ENCODE measurements at regions not wholly inside any gene's neighbourhood (a gene's known extent, or its start where the extent isn't known, plus 50 kb on each side); places are given as distances from the start of the nearest gene placed in this dataset.

DNA sequence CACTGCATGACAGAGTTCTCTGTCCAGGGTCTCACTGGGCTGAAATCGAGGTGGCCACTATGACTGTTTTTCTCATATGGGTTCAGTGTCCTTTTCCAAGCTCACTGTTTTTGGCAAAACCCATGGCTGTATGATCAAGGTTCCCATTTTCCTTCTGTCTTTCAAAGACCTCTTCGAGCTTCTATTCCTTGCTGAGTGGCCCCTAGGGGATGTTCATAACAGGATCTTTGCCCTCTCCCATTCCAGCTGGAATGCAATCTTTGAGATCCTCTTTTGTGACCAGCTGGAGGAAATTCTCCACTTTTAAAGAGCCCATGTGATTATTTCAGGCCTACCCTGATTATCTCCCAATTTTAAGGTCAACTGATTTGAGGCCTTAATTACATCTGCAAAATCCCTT, 572.5 kb upstream of the SLC10A2 start:
- Histone ChIP-seq H2AFZ (ENCODE audit: low read length) (no peak overlapping the region), H3K4me1 (ENCODE audit: insufficient read depth, low read length) (no peaks in the 10 kb centered on the region), H3K27me3 (ENCODE audit: low read length) (0 out of 2 replicates have a peak, but pooled peaks cover 5% of the 10 kb centered on the region), H4K20me1 (ENCODE audit: low read length) (no peaks in the 10 kb centered on the region), H3K36me3 (ENCODE audit: low read depth, low read length) (no peaks in the 10 kb centered on the region), H3K9me3 (ENCODE audit: low read length) (no peaks in the 10 kb centered on the region), H3K79me2 (ENCODE audit: low read length) (no peaks in the 10 kb centered on the region), H3K9ac (ENCODE audit: low read length) (no peak overlapping the region), H3F3A (ENCODE audit: low read length, unreplicated experiment) (no peaks in the 10 kb centered on the region), H3K4me2 (ENCODE audit: low read length) (no peak overlapping the region), H3K4me3 (ENCODE audit: low read length) (no peak overlapping the region), H3K27ac (ENCODE audit: low read length) (no peak overlapping the region), H3K9me2 (replicated peaks; ENCODE audit: low read length) (no peaks in the 10 kb centered on the region)
- POLR2A ChIA-PET (ENCODE audit: unreplicated experiment) = no interaction called here
- TF ChIP-seq EZH2phosphoT487 (IDR thresholded peaks at IDR 0.05; ENCODE audit: borderline replicate concordance, low read length) (no peak), EZH2 (IDR thresholded peaks at IDR 0.05; ENCODE audit: low read length, unreplicated experiment) (no peak)
- TF ChIP-seq, protein P1, sequence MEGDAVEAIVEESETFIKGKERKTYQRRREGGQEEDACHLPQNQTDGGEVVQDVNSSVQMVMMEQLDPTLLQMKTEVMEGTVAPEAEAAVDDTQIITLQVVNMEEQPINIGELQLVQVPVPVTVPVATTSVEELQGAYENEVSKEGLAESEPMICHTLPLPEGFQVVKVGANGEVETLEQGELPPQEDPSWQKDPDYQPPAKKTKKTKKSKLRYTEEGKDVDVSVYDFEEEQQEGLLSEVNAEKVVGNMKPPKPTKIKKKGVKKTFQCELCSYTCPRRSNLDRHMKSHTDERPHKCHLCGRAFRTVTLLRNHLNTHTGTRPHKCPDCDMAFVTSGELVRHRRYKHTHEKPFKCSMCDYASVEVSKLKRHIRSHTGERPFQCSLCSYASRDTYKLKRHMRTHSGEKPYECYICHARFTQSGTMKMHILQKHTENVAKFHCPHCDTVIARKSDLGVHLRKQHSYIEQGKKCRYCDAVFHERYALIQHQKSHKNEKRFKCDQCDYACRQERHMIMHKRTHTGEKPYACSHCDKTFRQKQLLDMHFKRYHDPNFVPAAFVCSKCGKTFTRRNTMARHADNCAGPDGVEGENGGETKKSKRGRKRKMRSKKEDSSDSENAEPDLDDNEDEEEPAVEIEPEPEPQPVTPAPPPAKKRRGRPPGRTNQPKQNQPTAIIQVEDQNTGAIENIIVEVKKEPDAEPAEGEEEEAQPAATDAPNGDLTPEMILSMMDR (conservative IDR thresholded peaks at IDR 0.05; ENCODE audit: low read depth, low read length) = no peak
- BruUV-seq (replicated peaks) = no TSS peak
- intact Hi-C loops (cut with micrococcal nuclease) = no loop called here
- DNase-seq (no peak), ATAC-seq (no peak)
- CTCF ChIA-PET = no interaction called here

DNA sequence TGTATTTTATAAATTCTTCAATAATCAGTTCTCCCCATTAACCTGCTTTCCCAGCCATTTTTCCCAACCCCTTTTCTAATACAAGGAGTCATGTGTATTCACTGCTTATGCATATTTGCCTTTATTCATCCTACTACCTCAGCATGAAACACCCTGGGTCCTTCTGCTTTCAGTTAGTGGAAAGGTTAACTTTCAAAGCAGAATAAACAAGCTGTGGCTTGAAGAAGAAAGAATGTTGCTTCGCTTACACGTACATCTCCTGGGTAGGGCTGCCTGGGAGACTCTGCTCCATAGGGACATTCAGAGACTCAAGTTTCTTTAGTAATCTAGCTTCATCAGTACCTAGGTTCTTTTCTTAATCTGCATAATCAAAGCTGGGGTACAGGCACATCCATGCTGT, 567.8 kb upstream of the SLC10A2 start:
- H3K79me2 ChIP-seq (ENCODE audit: low read length) = no peaks in the 10 kb centered on the region
- no TSS peak for BruUV-seq (replicated peaks)
- no peak overlapping the region for H2AFZ ChIP-seq (ENCODE audit: low read length)
- no peak overlapping the region for H3K27ac ChIP-seq (ENCODE audit: low read length)
- no peaks in the 10 kb centered on the region for H3F3A ChIP-seq (ENCODE audit: low read length, unreplicated experiment)
- H3K36me3 ChIP-seq (ENCODE audit: low read depth, low read length) = no peaks in the 10 kb centered on the region
- H3K9me2 ChIP-seq (replicated peaks; ENCODE audit: low read length) = no peaks in the 10 kb centered on the region
- TF ChIP-seq, protein P1 (conservative IDR thresholded peaks at IDR 0.05; ENCODE audit: low read depth, low read length) = no peak
- TF ChIP-seq EZH2 (IDR thresholded peaks at IDR 0.05; ENCODE audit: low read length, unreplicated experiment) (no peak), EZH2phosphoT487 (IDR thresholded peaks at IDR 0.05; ENCODE audit: borderline replicate concordance, low read length) (no peak)
- no peaks in the 10 kb centered on the region for H4K20me1 ChIP-seq (ENCODE audit: low read length)
- no peak for DNase-seq
- H3K4me3 ChIP-seq (ENCODE audit: low read length) = no peak overlapping the region
- H3K9me3 ChIP-seq (ENCODE audit: low read length) = no peaks in the 10 kb centered on the region
- ChIA-PET CTCF (no interaction called here), POLR2A (ENCODE audit: unreplicated experiment) (no interaction called here)
- no peak overlapping the region for H3K9ac ChIP-seq (ENCODE audit: low read length)
- no peaks in the 10 kb centered on the region for H3K4me1 ChIP-seq (ENCODE audit: insufficient read depth, low read length)
- H3K27me3 ChIP-seq (ENCODE audit: low read length) = 0 out of 2 replicates have a peak, but pooled peaks cover 5% of the 10 kb centered on the region
- intact Hi-C loops (cut with micrococcal nuclease) = no loop called here
- no peak for ATAC-seq
- no peak overlapping the region for H3K4me2 ChIP-seq (ENCODE audit: low read length)

DNA sequence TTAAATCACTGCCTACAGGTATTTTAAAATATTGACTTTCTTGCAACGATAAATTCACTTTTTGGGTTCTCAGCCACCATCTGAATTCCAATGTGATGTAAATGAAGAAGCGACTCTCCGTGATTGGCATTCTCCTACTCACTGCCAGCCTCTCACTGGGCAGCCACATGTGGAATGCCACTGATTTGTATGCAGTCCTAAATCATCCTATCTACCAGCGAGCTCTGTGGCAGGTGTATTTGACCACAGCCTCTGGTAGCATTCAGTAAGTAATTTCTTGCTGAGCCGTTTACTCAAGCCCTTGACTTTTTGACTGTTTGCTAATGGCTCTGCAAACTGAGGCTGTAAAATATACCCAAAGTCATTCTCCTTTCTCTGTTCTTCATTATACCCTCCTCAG, 559.0 kb upstream of the SLC10A2 start:
- Histone ChIP-seq H3K79me2 (ENCODE audit: low read length) (no peaks in the 10 kb centered on the region), H3K27ac (ENCODE audit: low read length) (no peak overlapping the region), H3K27me3 (ENCODE audit: low read length) (no peaks in the 10 kb centered on the region), H4K20me1 (ENCODE audit: low read length) (no peaks in the 10 kb centered on the region), H3K4me2 (ENCODE audit: low read length) (no peak overlapping the region), H3K4me1 (ENCODE audit: insufficient read depth, low read length) (no peaks in the 10 kb centered on the region), H2AFZ (ENCODE audit: low read length) (no peak overlapping the region), H3K9ac (ENCODE audit: low read length) (no peak overlapping the region), H3K4me3 (ENCODE audit: low read length) (no peak overlapping the region), H3K9me2 (replicated peaks; ENCODE audit: low read length) (no peaks in the 10 kb centered on the region), H3K36me3 (ENCODE audit: low read depth, low read length) (no peaks in the 10 kb centered on the region), H3K9me3 (ENCODE audit: low read length) (no peaks in the 10 kb centered on the region), H3F3A (ENCODE audit: low read length, unreplicated experiment) (no peaks in the 10 kb centered on the region)
- DNase-seq (no peak), ATAC-seq (no peak)
- no TSS peak for BruUV-seq (replicated peaks)
- TF ChIP-seq EZH2phosphoT487 (IDR thresholded peaks at IDR 0.05; ENCODE audit: borderline replicate concordance, low read length) (no peak), EZH2 (IDR thresholded peaks at IDR 0.05; ENCODE audit: low read length, unreplicated experiment) (no peak)
- TF ChIP-seq, protein P1 (conservative IDR thresholded peaks at IDR 0.05; ENCODE audit: low read depth, low read length) = no peak
- ChIA-PET POLR2A (ENCODE audit: unreplicated experiment) (no interaction called here), CTCF (no interaction called here)
- intact Hi-C loops (cut with micrococcal nuclease) = no loop called here
